Osteocyte (in vitro differentiated cells): ENCODE measurements at regions not wholly inside any gene's neighbourhood (a gene's known extent, or its start where the extent isn't known, plus 50 kb on each side); places are given as distances from the start of the nearest gene placed in this dataset.

Source experiments
- DNase-seq: peaks from one replicate; pipeline ENCODE4 v3.0.0; 2021; ENCODE audit warnings: mixed read lengths; ENCODE audit not compliant: unreplicated experiment; ENCODE audit errors: extremely low spot score
- H3K27ac Mint-ChIP-seq: one replicate; pipeline ENCODE4 v1.8.0; 2021; ENCODE audit warnings: mild to moderate bottlenecking, mixed read lengths; ENCODE audit not compliant: unreplicated experiment
- H3K27me3 Mint-ChIP-seq: one replicate; pipeline ENCODE4 v1.8.0; 2021; ENCODE audit warnings: mixed read lengths; ENCODE audit not compliant: unreplicated experiment
- H3K36me3 Mint-ChIP-seq: one replicate; pipeline ENCODE4 v1.8.0; 2021; ENCODE audit warnings: mixed read lengths; ENCODE audit not compliant: unreplicated experiment
- H3K4me1 Mint-ChIP-seq: one replicate; pipeline ENCODE4 v1.8.0; 2021; ENCODE audit warnings: mixed read lengths; ENCODE audit not compliant: unreplicated experiment
- H3K4me3 Mint-ChIP-seq: one replicate; pipeline ENCODE4 v1.8.0; 2021; ENCODE audit warnings: mild to moderate bottlenecking, moderate library complexity, mixed read lengths; ENCODE audit not compliant: unreplicated experiment
- H3K9me3 Mint-ChIP-seq: one replicate; pipeline ENCODE4 v1.8.0; 2021; ENCODE audit warnings: mixed read lengths; ENCODE audit not compliant: unreplicated experiment
- CTCF ChIP-seq: fragments of 200-600 bp; sonication (generic); IDR thresholded peaks from 2 replicates; pipeline ENCODE4 v1.5.0; 2021; ENCODE audit warnings: antibody characterized with exemption, mild to moderate bottlenecking, moderate library complexity

- Mint-ChIP-seq H3K4me3 (no peak overlapping the region), H3K36me3 (no peaks in the 10 kb centered on the region), H3K4me1 (no peaks in the 10 kb centered on the region), H3K27ac (no peak overlapping the region), H3K27me3 (peaks cover 2% of the 10 kb centered on the region), H3K9me3 (no peaks in the 10 kb centered on the region)
- no peak for TF ChIP-seq CTCF
- DNase-seq = no peak
These were observed 215.6 kb upstream of the POU3F3 start for GRCh38 chr2:104638190-104638858.

- Mint-ChIP-seq H3K4me1 (no peaks in the 10 kb centered on the region), H3K9me3 (no peaks in the 10 kb centered on the region), H3K36me3 (no peaks in the 10 kb centered on the region), H3K4me3 (no peak overlapping the region), H3K27ac (no peak overlapping the region), H3K27me3 (peaks cover 2% of the 10 kb centered on the region)
- TF ChIP-seq CTCF = no peak
- no peak for DNase-seq
These were observed 215.1 kb upstream of the POU3F3 start for GRCh38 chr2:104638859-104639202.

GRCh38 chr2:104641786-104642185, 212.1 kb upstream of the POU3F3 start:
- TF ChIP-seq CTCF = no peak
- peaks cover 2% of the 10 kb centered on the region for H3K27me3 Mint-ChIP-seq
- no peaks in the 10 kb centered on the region for H3K36me3 Mint-ChIP-seq
- no peaks in the 10 kb centered on the region for H3K4me1 Mint-ChIP-seq
- DNase-seq = no peak
- H3K9me3 Mint-ChIP-seq = no peaks in the 10 kb centered on the region
- no peak overlapping the region for H3K4me3 Mint-ChIP-seq
- H3K27ac Mint-ChIP-seq = no peak overlapping the region

- H3K4me3 Mint-ChIP-seq = no peak overlapping the region
- no peaks in the 10 kb centered on the region for H3K9me3 Mint-ChIP-seq
- H3K27me3 Mint-ChIP-seq = peaks cover 24% of the 10 kb centered on the region
- no peak for DNase-seq
- TF ChIP-seq CTCF = no peak
- no peaks in the 10 kb centered on the region for H3K36me3 Mint-ChIP-seq
- no peak overlapping the region for H3K27ac Mint-ChIP-seq
- no peaks in the 10 kb centered on the region for H3K4me1 Mint-ChIP-seq
These were observed 205.5 kb upstream of the POU3F3 start for GRCh38 chr2:104648376-104648775.

- Mint-ChIP-seq H3K9me3 (no peaks in the 10 kb centered on the region), H3K27ac (no peak overlapping the region), H3K27me3 (peaks cover 34% of the 10 kb centered on the region), H3K4me1 (no peaks in the 10 kb centered on the region), H3K36me3 (no peaks in the 10 kb centered on the region), H3K4me3 (no peak overlapping the region)
- no peak for TF ChIP-seq CTCF
- no peak for DNase-seq
These were observed 204.0 kb upstream of the POU3F3 start for GRCh38 chr2:104649866-104650265.
